GM23248 (cell line): ENCODE measurements at regions not wholly inside any gene's neighbourhood (a gene's known extent, or its start where the extent isn't known, plus 50 kb on each side); places are given as distances from the start of the nearest gene placed in this dataset.
A peak's percentile ranks its signal among the peaks of the same experiment; 100 is the strongest.

Experiments
- DNase-seq: peaks from one replicate; pipeline ENCODE4 v3.0.0-alpha.2; 2015
- H2AFZ ChIP-seq: fragments of 200-600 bp; sonication (generic); 2 replicates; pipeline ENCODE4 v1.6.1; 2016; ENCODE audit warnings: antibody characterized with exemption
- H3F3A ChIP-seq: fragments of 200-600 bp; sonication (generic); 2 replicates; pipeline ENCODE4 v1.6.1; 2016; ENCODE audit warnings: mild to moderate bottlenecking, antibody characterized with exemption, mixed run types; ENCODE audit not compliant: insufficient read depth
- H3K27ac ChIP-seq: fragments of 200-600 bp; sonication (generic); 2 replicates; pipeline ENCODE4 v1.5.1; 2016; ENCODE audit warnings: mild to moderate bottlenecking
- H3K27me3 ChIP-seq: fragments of 200-600 bp; sonication (generic); replicated peaks from 2 replicates; pipeline ENCODE4 v1.6.1; 2016; ENCODE audit warnings: mild to moderate bottlenecking; ENCODE audit not compliant: insufficient read depth
- H3K36me3 ChIP-seq: fragments of 200-600 bp; sonication (generic); 2 replicates; pipeline ENCODE4 v1.6.1; 2016; ENCODE audit warnings: low read depth, mild to moderate bottlenecking
- H3K4me1 ChIP-seq: fragments of 200-600 bp; sonication (generic); 2 replicates; pipeline ENCODE4 v1.6.1; 2016; ENCODE audit warnings: mild to moderate bottlenecking; ENCODE audit not compliant: insufficient read depth
- H3K4me2 ChIP-seq: fragments of 200-600 bp; sonication (generic); one replicate; pipeline ENCODE4 v1.6.1; 2016; ENCODE audit warnings: mild to moderate bottlenecking; ENCODE audit not compliant: unreplicated experiment
- H3K4me3 ChIP-seq: fragments of 200-600 bp; sonication (generic); 2 replicates; pipeline ENCODE4 v1.5.1; 2016; ENCODE audit warnings: mild to moderate bottlenecking
- H3K79me2 ChIP-seq: fragments of 200-600 bp; sonication (generic); 2 replicates; pipeline ENCODE4 v1.6.1; 2016; ENCODE audit warnings: mild to moderate bottlenecking; ENCODE audit not compliant: insufficient read depth
- H3K9ac ChIP-seq: fragments of 200-600 bp; sonication (generic); 2 replicates; pipeline ENCODE4 v1.6.1; 2016; ENCODE audit warnings: mild to moderate bottlenecking
- H3K9me2 ChIP-seq: fragments of 200-600 bp; sonication (generic); 2 replicates; pipeline ENCODE4 v1.6.1; 2016; ENCODE audit warnings: mixed run types, mild to moderate bottlenecking, moderate library complexity; ENCODE audit not compliant: insufficient read depth
- H3K9me3 ChIP-seq: fragments of 200-600 bp; sonication (generic); one replicate; pipeline ENCODE4 v1.6.1; 2017; ENCODE audit warnings: low read depth
- H4K20me1 ChIP-seq: fragments of 200-600 bp; sonication (generic); 2 replicates; pipeline ENCODE4 v1.6.0; 2016; ENCODE audit not compliant: insufficient read depth
- EZH2 ChIP-seq: fragments of 200-600 bp; sonication (generic); IDR thresholded peaks from 2 replicates; pipeline ENCODE4 v1.6.1; 2018; ENCODE audit warnings: antibody characterized with exemption, mild to moderate bottlenecking; ENCODE audit not compliant: insufficient read depth, poor library complexity, severe bottlenecking
- EZH2phosphoT487 ChIP-seq: fragments of 200-600 bp; sonication (generic); IDR thresholded peaks from 2 replicates; pipeline ENCODE4 v1.6.1; 2018; ENCODE audit warnings: antibody characterized with exemption, moderate library complexity, mild to moderate bottlenecking, low read depth; ENCODE audit not compliant: insufficient read depth
- WGBS, 2 experiments: methylation state at CpG; one replicate each; pipeline ENCODE4 v1.1.6; 2015 to 2017; ENCODE audit warnings: low lambda C conversion rate in 2 of 2, low coverage in 1 of 2; ENCODE audit errors: missing lambda C conversion rate in 2 of 2; 5-methylcytosine and 5-hydroxymethylcytosine counted together
- in situ Hi-C: fragments of 300-500 bp; cut with MboI; formaldehyde crosslinking; loops from 2 replicates; pipeline ENCODE4 v1.15.0; 2020

- no peaks in the 10 kb centered on the region for H3K4me1 ChIP-seq
- H3K9me3 ChIP-seq: no peaks in the 10 kb centered on the region
- DNase-seq: no peak
- no peaks in the 10 kb centered on the region for H3K79me2 ChIP-seq
- WGBS, 2 experiments: 22 to 28% methylated on average over 13 to 14 of the region's 14 CpGs
- H3K4me2 ChIP-seq: peak overlapping the region; percentile 57
- H3K4me3 ChIP-seq: no peak overlapping the region
- H3K27me3 ChIP-seq: peaks cover 18% of the 10 kb centered on the region; the same call in 1 of the 2 replicates
- no peaks in the 10 kb centered on the region for H3F3A ChIP-seq
- H3K9me2 ChIP-seq: no peaks in the 10 kb centered on the region
- in situ Hi-C loops: no loop called here
- no peak overlapping the region for H3K27ac ChIP-seq
- TF ChIP-seq EZH2 (no peak), EZH2phosphoT487 (no peak)
- no peaks in the 10 kb centered on the region for H3K36me3 ChIP-seq
- H2AFZ ChIP-seq: no peak overlapping the region
- H4K20me1 ChIP-seq: no peaks in the 10 kb centered on the region
- no peak overlapping the region for H3K9ac ChIP-seq
Measured at GRCh38 chr6:90413396-90413795, 116.8 kb upstream of the BACH2 start.

- no peak overlapping the region for H3K9ac ChIP-seq
- no peak for DNase-seq
- no peak overlapping the region for H3K4me2 ChIP-seq
- no peaks in the 10 kb centered on the region for H4K20me1 ChIP-seq
- no peaks in the 10 kb centered on the region for H3K9me2 ChIP-seq
- WGBS, 2 experiments: 56 to 66% methylated on average over 3 of the region's 3 CpGs
- H3K79me2 ChIP-seq: no peaks in the 10 kb centered on the region
- no peak overlapping the region for H3K4me3 ChIP-seq
- H3K27me3 ChIP-seq: peaks cover 18% of the 10 kb centered on the region; the same call in 1 of the 2 replicates
- H3F3A ChIP-seq: no peaks in the 10 kb centered on the region
- TF ChIP-seq EZH2 (no peak), EZH2phosphoT487 (no peak)
- no peaks in the 10 kb centered on the region for H3K4me1 ChIP-seq
- no peaks in the 10 kb centered on the region for H3K36me3 ChIP-seq
- in situ Hi-C loops: no loop called here
- H2AFZ ChIP-seq: no peak overlapping the region
- no peak overlapping the region for H3K27ac ChIP-seq
- no peaks in the 10 kb centered on the region for H3K9me3 ChIP-seq
Measured at GRCh38 chr6:90412538-90413369, 116.1 kb upstream of the BACH2 start.

GRCh38 chr6:90411292-90411781 is 114.7 kb upstream of the BACH2 start:
- Histone ChIP-seq H3K4me1 (no peaks in the 10 kb centered on the region), H3K4me3 (no peak overlapping the region), H2AFZ (no peak overlapping the region), H3F3A (no peaks in the 10 kb centered on the region), H3K9me2 (no peaks in the 10 kb centered on the region), H3K4me2 (no peak overlapping the region), H4K20me1 (no peaks in the 10 kb centered on the region), H3K27ac (no peak overlapping the region), H3K27me3 (peaks cover 18% of the 10 kb centered on the region; the same call in 1 of the 2 replicates), H3K79me2 (no peaks in the 10 kb centered on the region), H3K9me3 (no peaks in the 10 kb centered on the region), H3K36me3 (no peaks in the 10 kb centered on the region), H3K9ac (no peak overlapping the region)
- no peak for TF ChIP-seq EZH2phosphoT487
- no peak for TF ChIP-seq EZH2
- 84 to 87% methylated on average over 7 of the region's 7 CpGs for WGBS, 2 experiments
- DNase-seq: no peak
- in situ Hi-C loops: no loop called here

- H3K4me1 ChIP-seq: no peaks in the 10 kb centered on the region
- H4K20me1 ChIP-seq: no peaks in the 10 kb centered on the region
- H3K27me3 ChIP-seq: peaks cover 15% of the 10 kb centered on the region; the same call in 1 of the 2 replicates
- in situ Hi-C loops: no loop called here
- TF ChIP-seq EZH2phosphoT487 (no peak), EZH2 (no peak)
- H3K4me3 ChIP-seq: no peak overlapping the region
- no peak for DNase-seq
- no peaks in the 10 kb centered on the region for H3K9me2 ChIP-seq
- no peak overlapping the region for H2AFZ ChIP-seq
- H3K27ac ChIP-seq: no peak overlapping the region
- H3K9me3 ChIP-seq: no peaks in the 10 kb centered on the region
- no peaks in the 10 kb centered on the region for H3K36me3 ChIP-seq
- no peak overlapping the region for H3K9ac ChIP-seq
- no peaks in the 10 kb centered on the region for H3F3A ChIP-seq
- 65 to 81% methylated on average over 1 of the region's 1 CpG for WGBS, 2 experiments
- no peak overlapping the region for H3K4me2 ChIP-seq
- H3K79me2 ChIP-seq: no peaks in the 10 kb centered on the region
Measured at GRCh38 chr6:90409700-90410099, 113.1 kb upstream of the BACH2 start.
